ENCODE measurements at regions not wholly inside any gene's neighbourhood (a gene's known extent, or its start where the extent isn't known, plus 50 kb on each side); places are given as distances from the start of the nearest gene placed in this dataset.

- Histone ChIP-seq H3K4me3 (replicated peaks; ENCODE audit: insufficient read depth, low read length) (no peak overlapping the region), H3K27ac (replicated peaks) (no peak overlapping the region), H3K27me3 (ENCODE audit: insufficient read depth, poor library complexity, severe bottlenecking) (no peaks in the 10 kb centered on the region)
- TF ChIP-seq CTCF (IDR thresholded peaks at IDR 0.05; ENCODE audit: insufficient read depth, low read length) (no peak), GABPA (IDR thresholded peaks at IDR 0.05; ENCODE audit: low read depth) (no peak), SPI1 (IDR thresholded peaks at IDR 0.05; ENCODE audit: borderline replicate concordance, low read depth) (no peak), POLR2AphosphoS5 (IDR thresholded peaks at IDR 0.05; ENCODE audit: low read depth) (no peak)
- TF ChIP-seq, protein P1, sequence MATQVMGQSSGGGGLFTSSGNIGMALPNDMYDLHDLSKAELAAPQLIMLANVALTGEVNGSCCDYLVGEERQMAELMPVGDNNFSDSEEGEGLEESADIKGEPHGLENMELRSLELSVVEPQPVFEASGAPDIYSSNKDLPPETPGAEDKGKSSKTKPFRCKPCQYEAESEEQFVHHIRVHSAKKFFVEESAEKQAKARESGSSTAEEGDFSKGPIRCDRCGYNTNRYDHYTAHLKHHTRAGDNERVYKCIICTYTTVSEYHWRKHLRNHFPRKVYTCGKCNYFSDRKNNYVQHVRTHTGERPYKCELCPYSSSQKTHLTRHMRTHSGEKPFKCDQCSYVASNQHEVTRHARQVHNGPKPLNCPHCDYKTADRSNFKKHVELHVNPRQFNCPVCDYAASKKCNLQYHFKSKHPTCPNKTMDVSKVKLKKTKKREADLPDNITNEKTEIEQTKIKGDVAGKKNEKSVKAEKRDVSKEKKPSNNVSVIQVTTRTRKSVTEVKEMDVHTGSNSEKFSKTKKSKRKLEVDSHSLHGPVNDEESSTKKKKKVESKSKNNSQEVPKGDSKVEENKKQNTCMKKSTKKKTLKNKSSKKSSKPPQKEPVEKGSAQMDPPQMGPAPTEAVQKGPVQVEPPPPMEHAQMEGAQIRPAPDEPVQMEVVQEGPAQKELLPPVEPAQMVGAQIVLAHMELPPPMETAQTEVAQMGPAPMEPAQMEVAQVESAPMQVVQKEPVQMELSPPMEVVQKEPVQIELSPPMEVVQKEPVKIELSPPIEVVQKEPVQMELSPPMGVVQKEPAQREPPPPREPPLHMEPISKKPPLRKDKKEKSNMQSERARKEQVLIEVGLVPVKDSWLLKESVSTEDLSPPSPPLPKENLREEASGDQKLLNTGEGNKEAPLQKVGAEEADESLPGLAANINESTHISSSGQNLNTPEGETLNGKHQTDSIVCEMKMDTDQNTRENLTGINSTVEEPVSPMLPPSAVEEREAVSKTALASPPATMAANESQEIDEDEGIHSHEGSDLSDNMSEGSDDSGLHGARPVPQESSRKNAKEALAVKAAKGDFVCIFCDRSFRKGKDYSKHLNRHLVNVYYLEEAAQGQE (IDR thresholded peaks at IDR 0.05; ENCODE audit: insufficient replicate concordance, low read depth): no peak
- DNase-seq (ENCODE audit: low read depth in 1 of 2, low spot score in 1 of 2): no peak
Measured at GRCh38 chr22:48975886-48976285, 851.8 kb downstream of the BRD1 start.

DNA sequence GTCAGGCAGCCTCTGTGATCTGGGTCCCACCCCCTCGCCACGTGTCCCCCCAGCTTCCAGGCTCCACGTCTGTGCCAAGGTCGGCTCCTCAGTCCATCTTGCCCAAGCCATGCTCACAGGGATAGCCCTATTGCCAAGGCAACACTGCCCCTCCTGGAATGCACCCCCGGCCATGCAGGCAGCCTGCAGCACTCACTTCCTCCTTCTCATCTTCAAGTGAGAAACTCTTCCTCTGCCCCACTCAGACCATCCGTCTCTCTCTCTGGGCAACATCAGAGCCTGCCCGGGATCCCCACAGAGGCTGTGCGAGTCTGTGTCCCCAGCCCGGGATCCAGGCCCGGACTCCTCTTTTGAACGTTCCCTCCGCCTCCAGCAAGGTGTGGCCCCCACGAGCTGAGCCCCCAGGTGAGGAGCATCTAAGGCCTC, 852.3 kb downstream of the BRD1 start:
- Histone ChIP-seq H3K4me3 (replicated peaks; ENCODE audit: insufficient read depth, low read length) (no peak overlapping the region), H3K27me3 (ENCODE audit: insufficient read depth, poor library complexity, severe bottlenecking) (no peaks in the 10 kb centered on the region), H3K27ac (replicated peaks) (no peak overlapping the region)
- DNase-seq (ENCODE audit: low read depth in 1 of 2, low spot score in 1 of 2): no peak
- TF ChIP-seq POLR2AphosphoS5 (IDR thresholded peaks at IDR 0.05; ENCODE audit: low read depth): no peak
- no peak for TF ChIP-seq SPI1 (IDR thresholded peaks at IDR 0.05; ENCODE audit: borderline replicate concordance, low read depth)
- no peak for TF ChIP-seq CTCF (IDR thresholded peaks at IDR 0.05; ENCODE audit: insufficient read depth, low read length)
- no peak for TF ChIP-seq GABPA (IDR thresholded peaks at IDR 0.05; ENCODE audit: low read depth)
- TF ChIP-seq, protein P1 (IDR thresholded peaks at IDR 0.05; ENCODE audit: insufficient replicate concordance, low read depth): no peak

DNA sequence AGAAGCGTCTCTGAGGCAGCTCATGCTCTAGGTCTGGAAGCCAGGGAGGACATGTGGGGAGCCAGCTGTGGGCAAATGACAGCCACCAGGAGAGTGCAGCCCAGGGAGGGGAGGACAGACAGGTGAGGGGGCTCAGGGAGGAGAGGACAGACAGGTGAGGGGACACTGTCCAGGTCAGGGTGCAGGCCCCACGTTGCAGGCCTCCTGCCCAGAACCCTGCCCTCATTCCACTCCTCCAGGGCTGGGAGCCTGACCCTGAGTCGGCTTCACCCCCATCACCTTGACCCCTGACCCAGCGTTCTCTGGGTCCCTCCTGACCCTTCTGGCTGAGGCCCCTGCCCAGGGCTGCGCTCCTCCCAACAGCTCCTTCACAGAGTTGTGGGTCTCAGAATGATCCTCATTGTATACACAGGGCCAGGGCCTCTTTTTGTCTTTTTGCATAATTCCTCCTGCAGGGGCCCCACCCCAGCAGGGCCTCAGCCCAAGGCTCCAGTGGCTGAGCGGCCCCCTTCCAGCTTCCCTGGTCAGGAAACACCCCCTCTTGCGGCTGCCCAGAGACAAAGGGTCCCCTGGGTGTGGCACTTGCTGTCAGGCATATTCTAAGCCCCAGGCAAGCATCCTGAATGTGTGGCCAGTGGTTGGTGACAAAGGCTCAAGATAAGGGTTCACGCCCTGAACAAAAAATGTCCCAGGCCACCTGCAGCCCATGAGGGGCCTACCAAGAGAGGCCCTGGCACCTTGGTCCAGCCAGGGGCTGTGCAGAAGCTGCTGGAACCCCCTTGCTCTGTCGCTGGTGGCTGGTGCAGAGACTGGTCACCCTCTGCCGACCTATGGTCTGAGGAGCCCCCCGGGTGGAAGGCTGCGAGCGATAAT, 853.0 kb downstream of the BRD1 start:
- TF ChIP-seq GABPA (IDR thresholded peaks at IDR 0.05; ENCODE audit: low read depth) (no peak), SPI1 (IDR thresholded peaks at IDR 0.05; ENCODE audit: borderline replicate concordance, low read depth) (no peak), CTCF (IDR thresholded peaks at IDR 0.05; ENCODE audit: insufficient read depth, low read length) (no peak), POLR2AphosphoS5 (IDR thresholded peaks at IDR 0.05; ENCODE audit: low read depth) (no peak)
- TF ChIP-seq, protein P1 (IDR thresholded peaks at IDR 0.05; ENCODE audit: insufficient replicate concordance, low read depth): no peak
- no peak for DNase-seq (ENCODE audit: low read depth in 1 of 2, low spot score in 1 of 2)
- no peak overlapping the region for H3K4me3 ChIP-seq (replicated peaks; ENCODE audit: insufficient read depth, low read length)
- H3K27me3 ChIP-seq (ENCODE audit: insufficient read depth, poor library complexity, severe bottlenecking): no peaks in the 10 kb centered on the region
- no peak overlapping the region for H3K27ac ChIP-seq (replicated peaks)

Data from HL-60 (cell line).